K562 (cell line): ENCODE measurements at regions not wholly inside any gene's neighbourhood (a gene's known extent, or its start where the extent isn't known, plus 50 kb on each side); places are given as distances from the start of the nearest gene placed in this dataset.

Experiments
- ATAC-seq: fragments of 200-7000 bp; cut with Tn5 transposase; 3 replicates; pipeline ENCODE4 v1.9.1; 2020; ENCODE audit warnings: moderate library complexity
- BruUV-seq: library from RNA; stranded (reverse); fragments of 400-500 nt; replicated peaks from 2 replicates; lab custom pipeline; 2021; lab: Mats Ljungman, UMichigan
- CTCF ChIA-PET: fragments of 300-600 bp; formaldehyde crosslinking; extraction: SDS; loops from one replicate; lab custom pipeline; 2021; ENCODE audit warnings: low intra/inter-chr PET ratio; lab: Yijun Ruan, JAX
- POLR2A ChIA-PET: fragments of 300-600, 350-650 bp; sonication (Branson Sonifier 250); formaldehyde crosslinking; extraction: SDS; loops from one replicate; lab custom pipeline; 2021; ENCODE audit warnings: antibody characterized with exemption, inconsistent platforms; lab: Yijun Ruan, JAX
- DNase-seq, 4 experiments: peaks; one replicate each; pipeline versions ENCODE4 v3.0.0 to v3.0.0-alpha.2; 2011 to 2018; ENCODE audit warnings: low spot score in 3 of 4, mixed read lengths in 3 of 4; ENCODE audit errors: extremely low read depth in 1 of 4
- FAIRE-seq: peaks from 2 replicates; lab custom pipeline; 2011; peaks lifted over from hg19 to GRCh38; lab: Jason Lieb, UNC
- H2AFZ ChIP-seq: 2 replicates; pipeline ENCODE4 v1.6.0; 2011; ENCODE audit warnings: low read depth, low read length, control low read depth, inconsistent platforms
- H3K27ac ChIP-seq: fragments of 200-600 bp; 3 replicates; pipeline ENCODE4 v1.8.0; 2011; ENCODE audit warnings: low read depth, mild to moderate bottlenecking, control low read depth, inconsistent platforms, low read length, moderate library complexity, mixed read lengths; ENCODE audit errors: extremely low read depth
- H3K27me3 ChIP-seq, 2 experiments: fragments of 300-600 bp in 1 of 2; 2 replicates in 1 of 2; 3 replicates in 1 of 2; pipeline versions ENCODE4 v1.6.0 to v1.8.0; 2011; ENCODE audit warnings: inconsistent platforms in 2 of 2, low read length in 2 of 2, mild to moderate bottlenecking in 1 of 2, mixed read lengths in 1 of 2, moderate library complexity in 1 of 2; ENCODE audit not compliant: control insufficient read depth in 2 of 2, insufficient read depth in 2 of 2
- H3K36me3 ChIP-seq: fragments of 300-600 bp; 3 replicates; pipeline ENCODE4 v1.8.0; 2011; ENCODE audit warnings: mild to moderate bottlenecking, low read length, inconsistent platforms; ENCODE audit not compliant: control insufficient read depth, insufficient read depth
- H3K4me1 ChIP-seq, 2 experiments: fragments of 200-600 bp in 1 of 2; replicated peaks in 1 of 2; 2 replicates in 1 of 2; 3 replicates in 1 of 2; pipeline versions ENCODE4 v1.5.1 to v1.8.0; 2011; ENCODE audit warnings: inconsistent platforms in 2 of 2, low read length in 2 of 2, mild to moderate bottlenecking in 1 of 2, mixed read lengths in 1 of 2, moderate library complexity in 1 of 2; ENCODE audit not compliant: control insufficient read depth in 2 of 2, insufficient read depth in 2 of 2
- H3K4me2 ChIP-seq: 2 replicates; pipeline ENCODE4 v1.6.1; 2011; ENCODE audit warnings: low read length, control low read depth, inconsistent platforms, mixed read lengths; ENCODE audit not compliant: insufficient read depth
- H3K4me3 ChIP-seq: fragments of 200-600 bp; sonication (generic), shearing (Covaris generic); 2 replicates; pipeline ENCODE4 v1.5.1; 2016; ENCODE audit warnings: control low read depth, inconsistent platforms
- H3K79me2 ChIP-seq: fragments of 200-600 bp; 3 replicates; pipeline ENCODE4 v1.8.0; 2011; ENCODE audit warnings: low read length, inconsistent platforms; ENCODE audit not compliant: control insufficient read depth, insufficient read depth
- H3K9ac ChIP-seq, 2 experiments: 2 replicates each; pipeline versions ENCODE4 v1.6.0 to v1.6.1; 2011; ENCODE audit warnings: low read depth in 2 of 2, low read length in 2 of 2, control low read depth in 1 of 2, inconsistent platforms in 1 of 2, mild to moderate bottlenecking in 1 of 2, mixed read lengths in 1 of 2; ENCODE audit not compliant: insufficient read depth in 1 of 2
- H3K9me1 ChIP-seq: one replicate; pipeline ENCODE4 v1.6.0; 2011; ENCODE audit warnings: inconsistent platforms, mild to moderate bottlenecking, low read length, moderate library complexity; ENCODE audit not compliant: control insufficient read depth, insufficient read depth
- H3K9me3 ChIP-seq: replicated peaks from 2 replicates; pipeline ENCODE4 v1.5.1; 2011; ENCODE audit warnings: low read depth, low read length, inconsistent platforms; ENCODE audit not compliant: control insufficient read depth, insufficient read depth
- H4K20me1 ChIP-seq: replicated peaks from 2 replicates; pipeline ENCODE4 v1.6.1; 2011; ENCODE audit warnings: low read length, inconsistent platforms, mixed read lengths; ENCODE audit not compliant: control insufficient read depth, insufficient read depth
- ZNF311 ChIP-seq: fragments of 250-450 bp; sonication (Bioruptor Pico); IDR thresholded peaks from 2 replicates; pipeline ENCODE4 v1.4.0; 2020; ENCODE audit warnings: mild to moderate bottlenecking, moderate library complexity
- ZNF444 ChIP-seq: fragments of 250-450 bp; sonication (Bioruptor Pico); IDR thresholded peaks from 2 replicates; pipeline ENCODE4 v1.4.0; 2020; ENCODE audit warnings: mild to moderate bottlenecking, moderate library complexity
- WGBS: fragments of 100-300 bp; shearing (Covaris generic); methylation state at CpG from one replicate; pipeline ENCODE4 v1.1.6; 2016; ENCODE audit warnings: low coverage, mixed read lengths; ENCODE audit not compliant: insufficient coverage; ENCODE audit errors: missing lambda C conversion rate; 5-methylcytosine and 5-hydroxymethylcytosine counted together
- in situ Hi-C: fragments of 300-500 bp; cut with MboI; formaldehyde crosslinking; loops from 4 replicates; pipeline ENCODE4 v1.15.0; 2018; ENCODE audit warnings: inconsistent platforms, mixed read lengths
- intact Hi-C: fragments of 100-400 bp; cut with micrococcal nuclease; formaldehyde crosslinking; loops from 2 replicates; pipeline ENCODE4 v1.14.2; 2022
- TF ChIP-seq, protein P1 (sequence below): sonication (generic); formaldehyde crosslinking; IDR thresholded peaks from 2 replicates; pipeline ENCODE4 v1.8.1; 2023; ENCODE audit warnings: mild to moderate bottlenecking, missing genetic modification reagents

GRCh38 chr3:154932633-154933032, 147.5 kb upstream of the MME start:
- no peak overlapping the region for H3K4me3 ChIP-seq
- intact Hi-C loops: no loop called here
- H3K79me2 ChIP-seq: no peaks in the 10 kb centered on the region
- H3K9ac ChIP-seq: no peak overlapping the region
- H2AFZ ChIP-seq: no peak overlapping the region
- BruUV-seq: no TSS peak
- H3K4me1 ChIP-seq: no peaks in the 10 kb centered on the region
- H3K4me2 ChIP-seq: no peak overlapping the region
- ChIA-PET POLR2A (no interaction called here), CTCF (no interaction called here)
- no peak overlapping the region for H3K27ac ChIP-seq
- ATAC-seq (no peak), FAIRE-seq (no peak), DNase-seq (no peak)
- H3K27me3 ChIP-seq: no peaks in the 10 kb centered on the region; a peak in 1 of 5 replicates
- H3K36me3 ChIP-seq: no peaks in the 10 kb centered on the region
- no peaks in the 10 kb centered on the region for H3K9me1 ChIP-seq
- no peaks in the 10 kb centered on the region for H4K20me1 ChIP-seq
- TF ChIP-seq, protein P1, sequence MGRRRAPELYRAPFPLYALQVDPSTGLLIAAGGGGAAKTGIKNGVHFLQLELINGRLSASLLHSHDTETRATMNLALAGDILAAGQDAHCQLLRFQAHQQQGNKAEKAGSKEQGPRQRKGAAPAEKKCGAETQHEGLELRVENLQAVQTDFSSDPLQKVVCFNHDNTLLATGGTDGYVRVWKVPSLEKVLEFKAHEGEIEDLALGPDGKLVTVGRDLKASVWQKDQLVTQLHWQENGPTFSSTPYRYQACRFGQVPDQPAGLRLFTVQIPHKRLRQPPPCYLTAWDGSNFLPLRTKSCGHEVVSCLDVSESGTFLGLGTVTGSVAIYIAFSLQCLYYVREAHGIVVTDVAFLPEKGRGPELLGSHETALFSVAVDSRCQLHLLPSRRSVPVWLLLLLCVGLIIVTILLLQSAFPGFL: no peak
- in situ Hi-C loops: no loop called here
- no peaks in the 10 kb centered on the region for H3K9me3 ChIP-seq

- CTCF ChIA-PET: no interaction called here
- BruUV-seq: no TSS peak
- no peak for TF ChIP-seq ZNF311
- no peak for TF ChIP-seq ZNF444
- TF ChIP-seq, all 486 proteins: peak for 0
- Histone ChIP-seq H3K79me2 (no peaks in the 10 kb centered on the region), H3K4me1 (no peaks in the 10 kb centered on the region), H3K36me3 (no peaks in the 10 kb centered on the region), H2AFZ (no peak overlapping the region), H3K9ac (no peak overlapping the region), H3K4me2 (no peak overlapping the region), H3K9me1 (no peaks in the 10 kb centered on the region), H4K20me1 (no peaks in the 10 kb centered on the region), H3K27ac (no peak overlapping the region), H3K4me3 (no peak overlapping the region), H3K27me3 (no peaks in the 10 kb centered on the region; a peak in 1 of 5 replicates), H3K9me3 (no peaks in the 10 kb centered on the region)
- in situ Hi-C loops: no loop called here
- DNase-seq (no peak), FAIRE-seq (no peak), ATAC-seq (no peak)
- intact Hi-C loops: no loop called here
- WGBS: 13% methylated on average over 1 of the region's 1 CpG
- POLR2A ChIA-PET: no interaction called here
Observed at GRCh38 chr3:154931484-154931883, 148.6 kb upstream of the MME start.
